ENCODE measurements at regions not wholly inside any gene's neighbourhood (a gene's known extent, or its start where the extent isn't known, plus 50 kb on each side); places are given as distances from the start of the nearest gene placed in this dataset.

DNA sequence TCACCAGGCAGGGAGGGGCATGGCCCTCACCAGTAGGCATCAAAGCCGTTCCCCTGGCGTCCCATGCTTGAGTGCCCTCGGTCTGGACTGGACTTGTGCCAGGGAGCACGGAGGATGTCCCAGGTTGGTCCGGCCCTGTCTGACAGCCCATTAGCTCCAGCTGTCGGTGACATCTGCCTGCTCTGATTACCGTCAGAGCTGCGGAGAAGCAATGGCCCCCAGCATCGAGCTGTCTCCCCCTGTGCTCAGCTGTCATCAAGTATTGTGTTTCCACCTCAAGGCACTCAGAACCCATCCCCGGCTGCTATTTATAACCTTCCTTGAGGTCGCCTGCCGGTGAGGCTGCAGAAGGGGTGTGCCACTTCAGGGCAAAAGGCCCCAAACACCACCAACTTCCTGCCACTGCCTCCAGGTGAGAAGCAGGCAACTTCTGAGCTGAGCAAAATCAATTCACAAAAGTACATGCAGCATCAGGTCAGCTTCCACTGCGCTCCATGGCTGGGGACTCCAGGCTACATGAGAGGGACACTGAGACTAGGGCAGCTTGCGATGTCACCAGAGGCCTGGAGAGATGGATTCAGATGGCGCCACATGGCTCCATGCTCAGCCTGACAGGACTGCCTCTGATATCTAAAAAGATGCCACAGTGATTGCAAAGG, 142.7 kb downstream of the C5orf15 start:
- Histone ChIP-seq H3K27ac (no peak overlapping the region), H3K4me1 (ENCODE audit: control insufficient read depth in 1 of 2, low read depth in 2 of 2) (no peaks in the 10 kb centered on the region), H3K4me3 (no peak overlapping the region), H3K27me3 (replicated peaks; ENCODE audit: insufficient read depth) (no peaks in the 10 kb centered on the region), H3K9me3 (no peaks in the 10 kb centered on the region), H3K36me3 (no peaks in the 10 kb centered on the region)
- DNase-seq (ENCODE audit: low spot score) (no peak), ATAC-seq (ENCODE audit: insufficient number of reproducible peaks, low FRiP score, low read depth) (no peak)
- TF ChIP-seq, protein P1, sequence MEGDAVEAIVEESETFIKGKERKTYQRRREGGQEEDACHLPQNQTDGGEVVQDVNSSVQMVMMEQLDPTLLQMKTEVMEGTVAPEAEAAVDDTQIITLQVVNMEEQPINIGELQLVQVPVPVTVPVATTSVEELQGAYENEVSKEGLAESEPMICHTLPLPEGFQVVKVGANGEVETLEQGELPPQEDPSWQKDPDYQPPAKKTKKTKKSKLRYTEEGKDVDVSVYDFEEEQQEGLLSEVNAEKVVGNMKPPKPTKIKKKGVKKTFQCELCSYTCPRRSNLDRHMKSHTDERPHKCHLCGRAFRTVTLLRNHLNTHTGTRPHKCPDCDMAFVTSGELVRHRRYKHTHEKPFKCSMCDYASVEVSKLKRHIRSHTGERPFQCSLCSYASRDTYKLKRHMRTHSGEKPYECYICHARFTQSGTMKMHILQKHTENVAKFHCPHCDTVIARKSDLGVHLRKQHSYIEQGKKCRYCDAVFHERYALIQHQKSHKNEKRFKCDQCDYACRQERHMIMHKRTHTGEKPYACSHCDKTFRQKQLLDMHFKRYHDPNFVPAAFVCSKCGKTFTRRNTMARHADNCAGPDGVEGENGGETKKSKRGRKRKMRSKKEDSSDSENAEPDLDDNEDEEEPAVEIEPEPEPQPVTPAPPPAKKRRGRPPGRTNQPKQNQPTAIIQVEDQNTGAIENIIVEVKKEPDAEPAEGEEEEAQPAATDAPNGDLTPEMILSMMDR (IDR thresholded peaks at IDR 0.05) = no peak

DNA sequence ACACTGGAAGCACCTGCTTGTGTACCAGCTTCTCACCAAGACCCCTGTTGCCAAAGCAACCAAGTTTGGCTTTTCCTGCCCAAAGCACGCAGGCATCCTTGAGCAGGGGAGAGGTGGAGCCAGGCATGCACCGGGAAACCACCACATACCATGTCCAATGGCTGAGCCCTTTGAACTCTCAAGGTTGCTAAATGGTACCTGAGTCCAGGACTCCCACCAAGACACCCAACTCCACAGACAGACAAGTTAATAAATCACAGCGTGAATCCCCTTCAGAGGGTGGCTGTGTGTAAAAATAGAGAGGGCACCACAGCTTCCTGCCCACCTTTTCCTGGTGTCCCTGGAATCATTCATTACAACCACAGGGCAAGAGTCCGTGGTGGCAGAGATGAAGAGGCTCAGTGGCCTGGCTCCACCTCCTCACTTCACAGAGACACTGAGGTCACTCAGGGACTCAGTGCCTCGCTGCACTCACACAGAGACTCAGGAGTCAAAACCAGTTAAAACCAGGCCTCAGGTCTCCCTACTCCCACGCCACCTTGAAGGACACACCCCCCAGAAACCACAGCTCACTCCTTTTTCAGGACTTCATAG, 143.7 kb downstream of the C5orf15 start:
- ATAC-seq (ENCODE audit: insufficient number of reproducible peaks, low FRiP score, low read depth) = no peak
- TF ChIP-seq, protein P1 (IDR thresholded peaks at IDR 0.05) = no peak
- Histone ChIP-seq H3K27ac (no peak overlapping the region), H3K4me3 (no peak overlapping the region), H3K9me3 (no peaks in the 10 kb centered on the region), H3K27me3 (replicated peaks; ENCODE audit: insufficient read depth) (no peaks in the 10 kb centered on the region), H3K36me3 (no peaks in the 10 kb centered on the region), H3K4me1 (ENCODE audit: control insufficient read depth in 1 of 2, low read depth in 2 of 2) (peaks cover 0 to 6% of the 10 kb centered on the region in 2 donors)
- DNase-seq (ENCODE audit: low spot score) = no peak

GRCh38 chr5:133821889-133822288, 146.5 kb downstream of the C5orf15 start:
- Histone ChIP-seq H3K36me3 (no peaks in the 10 kb centered on the region), H3K9me3 (no peaks in the 10 kb centered on the region), H3K27me3 (replicated peaks; ENCODE audit: insufficient read depth) (no peaks in the 10 kb centered on the region), H3K4me3 (no peak overlapping the region), H3K4me1 (ENCODE audit: control insufficient read depth in 1 of 2, low read depth in 2 of 2) (peaks cover 5 to 24% of the 10 kb centered on the region in 2 donors), H3K27ac (no peak overlapping the region)
- TF ChIP-seq, protein P1 (IDR thresholded peaks at IDR 0.05) = no peak
- DNase-seq (ENCODE audit: low spot score) = no peak
- ATAC-seq (ENCODE audit: insufficient number of reproducible peaks, low FRiP score, low read depth) = no peak

- H3K4me3 ChIP-seq = no peak overlapping the region
- no peak for ATAC-seq (ENCODE audit: insufficient number of reproducible peaks, low FRiP score, low read depth)
- H3K27me3 ChIP-seq (replicated peaks; ENCODE audit: insufficient read depth) = no peaks in the 10 kb centered on the region
- H3K4me1 ChIP-seq (ENCODE audit: control insufficient read depth in 1 of 2, low read depth in 2 of 2) = peaks cover 5 to 24% of the 10 kb centered on the region in 2 donors
- DNase-seq (ENCODE audit: low spot score) = no peak
- no peaks in the 10 kb centered on the region for H3K36me3 ChIP-seq
- H3K9me3 ChIP-seq = no peaks in the 10 kb centered on the region
- TF ChIP-seq, protein P1 (IDR thresholded peaks at IDR 0.05) = no peak
- no peak overlapping the region for H3K27ac ChIP-seq
These were observed 147.1 kb downstream of the C5orf15 start for GRCh38 chr5:133821311-133821741.

DNA sequence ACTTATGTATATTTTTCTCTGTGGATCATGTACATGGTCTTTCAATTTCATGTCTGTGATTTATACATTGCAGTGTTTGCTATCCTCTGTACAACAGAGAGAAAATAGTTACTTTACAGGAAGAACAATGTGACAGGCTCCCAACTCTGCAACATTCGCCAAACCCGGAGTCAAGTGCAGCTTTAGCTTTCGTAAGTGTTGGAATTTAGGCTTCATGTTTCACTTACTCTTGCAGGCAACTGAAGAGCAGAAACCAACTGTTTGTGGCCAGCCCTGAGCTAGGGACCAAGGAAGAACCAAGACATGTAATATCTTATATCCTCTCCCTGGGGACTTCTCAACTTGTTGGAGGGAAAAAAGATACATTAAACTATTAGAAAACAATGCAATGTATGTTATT, 147.9 kb downstream of the C5orf15 start:
- Histone ChIP-seq H3K36me3 (no peaks in the 10 kb centered on the region), H3K9me3 (no peaks in the 10 kb centered on the region), H3K4me3 (no peak overlapping the region), H3K4me1 (ENCODE audit: control insufficient read depth in 1 of 2, low read depth in 2 of 2) (peaks cover 5 to 24% of the 10 kb centered on the region in 2 donors), H3K27me3 (replicated peaks; ENCODE audit: insufficient read depth) (no peaks in the 10 kb centered on the region), H3K27ac (no peak overlapping the region)
- TF ChIP-seq, protein P1 (IDR thresholded peaks at IDR 0.05) = no peak
- ATAC-seq (ENCODE audit: insufficient number of reproducible peaks, low FRiP score, low read depth) (no peak), DNase-seq (ENCODE audit: low spot score) (no peak)

Measured in thoracic aorta (tissue), 2 donors.